Panc1 (cell line): ENCODE measurements at regions not wholly inside any gene's neighbourhood (a gene's known extent, or its start where the extent isn't known, plus 50 kb on each side); places are given as distances from the start of the nearest gene placed in this dataset.

Source experiments
- CTCF ChIP-seq: fragments of 450-650 bp; IDR thresholded peaks from 2 replicates; pipeline ENCODE4 v1.5.1; 2017; ENCODE audit warnings: mild to moderate bottlenecking
- POLR2AphosphoS5 ChIP-seq: IDR thresholded peaks from 2 replicates; pipeline ENCODE4 v1.6.1; 2012; ENCODE audit warnings: mild to moderate bottlenecking, low read depth, low read length, moderate library complexity
- REST ChIP-seq, 2 experiments: IDR thresholded peaks; 2 replicates each; pipeline ENCODE4 v1.6.1; 2011 to 2012; ENCODE audit warnings: low read depth in 2 of 2, control low read depth in 1 of 2, low read length in 1 of 2, mild to moderate bottlenecking in 1 of 2, moderate library complexity in 1 of 2; ENCODE audit not compliant: insufficient read depth in 1 of 2

GRCh38 chr1:91172541-91172940, 150.7 kb upstream of the ZNF644 start:
- TF ChIP-seq CTCF: no peak
- no peak for TF ChIP-seq POLR2AphosphoS5
- no peak for TF ChIP-seq REST (IDR thresholded peaks at IDR 0.05; ENCODE audit: insufficient read depth in 1 of 2, low read depth in 2 of 2, low read length in 1 of 2)
